HFF-Myc (cell line): ENCODE measurements at regions not wholly inside any gene's neighbourhood (a gene's known extent, or its start where the extent isn't known, plus 50 kb on each side); places are given as distances from the start of the nearest gene placed in this dataset.
"Not testable (repeated sequence)": the region's sequence is repeated elsewhere in the genome, so short reads cannot be mapped to it uniquely, and the experiment has no call there.

ENCODE experiments used
- DNase-seq: peaks from one replicate; pipeline ENCODE4 v3.0.0-alpha.2; 2011; ENCODE audit warnings: low read depth; ENCODE audit errors: extremely low read depth
- H3K4me3 ChIP-seq: replicated peaks from 2 replicates; pipeline ENCODE4 v1.5.1; 2011; ENCODE audit warnings: low read depth, mild to moderate bottlenecking, control low read depth, low read length
- CTCF ChIP-seq: IDR thresholded peaks from 2 replicates; pipeline ENCODE4 v1.5.1; 2012; ENCODE audit warnings: mild to moderate bottlenecking, low read depth, low read length, control low read depth; ENCODE audit errors: missing control alignments

- DNase-seq, H3K4me3 ChIP-seq: not testable (repeated sequence)
These were observed 134.5 kb downstream of the SLC39A8 start for GRCh38 chr4:102210806-102211205.

- not testable (repeated sequence) for H3K4me3 ChIP-seq, DNase-seq
These were observed 140.6 kb downstream of the SLC39A8 start for GRCh38 chr4:102204634-102205033.

GRCh38 chr4:102196221-102196620 is 149.1 kb downstream of the SLC39A8 start:
- no peak for TF ChIP-seq CTCF
- H3K4me3 ChIP-seq: no peak overlapping the region
- DNase-seq: peak; percentile 9

- DNase-seq: no peak
- TF ChIP-seq CTCF: no peak
- H3K4me3 ChIP-seq: no peak overlapping the region
These were observed 152.1 kb downstream of the SLC39A8 start for GRCh38 chr4:102193145-102193544.

GRCh38 chr4:102180046-102180445 is 165.2 kb downstream of the SLC39A8 start:
- no peak overlapping the region for H3K4me3 ChIP-seq
- no peak for TF ChIP-seq CTCF
- no peak for DNase-seq

- no peak for DNase-seq
- H3K4me3 ChIP-seq: no peak overlapping the region
- TF ChIP-seq CTCF: no peak
These were observed 170.5 kb downstream of the SLC39A8 start for GRCh38 chr4:102174719-102175189.

GRCh38 chr4:102172341-102172740 is 172.9 kb downstream of the SLC39A8 start:
- H3K4me3 ChIP-seq: no peak overlapping the region
- DNase-seq: no peak
- no peak for TF ChIP-seq CTCF

GRCh38 chr4:102170910-102171309 is 174.4 kb downstream of the SLC39A8 start:
- TF ChIP-seq CTCF: no peak
- H3K4me3 ChIP-seq: no peak overlapping the region
- no peak for DNase-seq
